A549 (cell line): ENCODE measurements at regions not wholly inside any gene's neighbourhood (a gene's known extent, or its start where the extent isn't known, plus 50 kb on each side); places are given as distances from the start of the nearest gene placed in this dataset.

Experiments used
- EP300 ChIP-seq, 2 experiments: fragments of >200 bp; sonication (Bioruptor Twin); formaldehyde crosslinking; IDR thresholded peaks; 2 replicates in 1 of 2; 3 replicates in 1 of 2; pipeline ENCODE4 v1.6.1; 2016 to 2017
- JUN ChIP-seq, 2 experiments: fragments of >200 bp; sonication (Bioruptor Twin); formaldehyde crosslinking; IDR thresholded peaks; 2 replicates in 1 of 2; 3 replicates in 1 of 2; pipeline ENCODE4 v1.6.1; 2016 to 2017
- POLR2A ChIP-seq: IDR thresholded peaks from 2 replicates; pipeline ENCODE4 v1.6.1; 2012; ENCODE audit warnings: mild to moderate bottlenecking, low read length
- SMC3 ChIP-seq: fragments of >200 bp; sonication (Bioruptor Twin); formaldehyde crosslinking; IDR thresholded peaks from 3 replicates; pipeline ENCODE4 v1.6.1; 2018; ENCODE audit warnings: inconsistent platforms
- TF ChIP-seq, protein P1 (sequence below): fragments of >200 bp; sonication (Bioruptor Twin); formaldehyde crosslinking; IDR thresholded peaks from 3 replicates; pipeline ENCODE4 v1.5.1; 2016
- TF ChIP-seq, protein P2 (sequence below): fragments of 450-650 bp; IDR thresholded peaks from 2 replicates; pipeline ENCODE4 v1.6.1; 2014; ENCODE audit warnings: antibody characterized with exemption

DNA sequence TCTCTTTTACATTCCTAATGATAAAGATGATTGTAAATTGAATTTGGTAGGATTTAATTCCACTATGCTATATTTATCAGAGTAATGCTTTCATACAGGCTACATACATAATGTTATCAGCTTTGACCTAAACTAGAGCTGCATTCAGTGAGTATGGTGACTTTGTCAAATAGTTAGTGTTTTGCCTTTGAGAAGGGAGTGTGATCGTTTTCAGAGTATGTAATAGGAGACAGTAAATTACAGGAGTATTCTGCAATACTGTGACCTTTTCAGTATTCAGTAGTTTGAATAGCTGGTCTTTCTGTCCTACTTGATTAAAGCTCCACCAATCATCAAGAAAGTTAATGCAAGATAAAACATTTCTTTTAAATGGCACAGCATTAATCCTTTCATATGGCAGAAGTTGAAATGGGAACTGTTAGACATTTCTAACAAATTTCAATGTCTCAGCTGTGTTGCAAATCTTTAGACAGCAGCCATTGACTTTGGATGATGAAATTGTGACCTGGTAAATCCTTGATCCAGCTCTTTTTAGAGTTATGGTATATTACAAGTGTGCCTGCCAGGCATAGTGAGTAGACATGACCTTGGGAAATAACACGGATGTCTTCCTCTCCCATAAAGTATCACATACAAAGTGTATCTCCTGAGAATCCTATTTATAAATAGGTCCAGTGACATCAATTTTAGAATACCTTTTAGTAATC lies 455.3 kb downstream of the KCTD8 start:
- TF ChIP-seq, protein P1, sequence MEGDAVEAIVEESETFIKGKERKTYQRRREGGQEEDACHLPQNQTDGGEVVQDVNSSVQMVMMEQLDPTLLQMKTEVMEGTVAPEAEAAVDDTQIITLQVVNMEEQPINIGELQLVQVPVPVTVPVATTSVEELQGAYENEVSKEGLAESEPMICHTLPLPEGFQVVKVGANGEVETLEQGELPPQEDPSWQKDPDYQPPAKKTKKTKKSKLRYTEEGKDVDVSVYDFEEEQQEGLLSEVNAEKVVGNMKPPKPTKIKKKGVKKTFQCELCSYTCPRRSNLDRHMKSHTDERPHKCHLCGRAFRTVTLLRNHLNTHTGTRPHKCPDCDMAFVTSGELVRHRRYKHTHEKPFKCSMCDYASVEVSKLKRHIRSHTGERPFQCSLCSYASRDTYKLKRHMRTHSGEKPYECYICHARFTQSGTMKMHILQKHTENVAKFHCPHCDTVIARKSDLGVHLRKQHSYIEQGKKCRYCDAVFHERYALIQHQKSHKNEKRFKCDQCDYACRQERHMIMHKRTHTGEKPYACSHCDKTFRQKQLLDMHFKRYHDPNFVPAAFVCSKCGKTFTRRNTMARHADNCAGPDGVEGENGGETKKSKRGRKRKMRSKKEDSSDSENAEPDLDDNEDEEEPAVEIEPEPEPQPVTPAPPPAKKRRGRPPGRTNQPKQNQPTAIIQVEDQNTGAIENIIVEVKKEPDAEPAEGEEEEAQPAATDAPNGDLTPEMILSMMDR: no peak
- TF ChIP-seq, protein P2, sequence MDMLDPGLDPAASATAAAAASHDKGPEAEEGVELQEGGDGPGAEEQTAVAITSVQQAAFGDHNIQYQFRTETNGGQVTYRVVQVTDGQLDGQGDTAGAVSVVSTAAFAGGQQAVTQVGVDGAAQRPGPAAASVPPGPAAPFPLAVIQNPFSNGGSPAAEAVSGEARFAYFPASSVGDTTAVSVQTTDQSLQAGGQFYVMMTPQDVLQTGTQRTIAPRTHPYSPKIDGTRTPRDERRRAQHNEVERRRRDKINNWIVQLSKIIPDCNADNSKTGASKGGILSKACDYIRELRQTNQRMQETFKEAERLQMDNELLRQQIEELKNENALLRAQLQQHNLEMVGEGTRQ: no peak
- TF ChIP-seq POLR2A (no peak), EP300 (IDR thresholded peaks at IDR 0.05) (no peak), SMC3 (no peak), JUN (IDR thresholded peaks at IDR 0.05) (no peak)
